Stimulated activated CD4-positive, alpha-beta T cell treated with anti-CD3 and anti-CD28 coated beads, Interleukin-12 subunit alpha, Interleukin-12 subunit beta, amount 100 ng/mL, for 48 hours (primary cell): ENCODE measurements at regions not wholly inside any gene's neighbourhood (a gene's known extent, or its start where the extent isn't known, plus 50 kb on each side); places are given as distances from the start of the nearest gene placed in this dataset.
"Not testable (repeated sequence)": the region's sequence is repeated elsewhere in the genome, so short reads cannot be mapped to it uniquely, and the experiment has no call there.

Source experiments
- DNase-seq, 3 donors: peaks; one replicate each; pipeline ENCODE4 v3.0.0-alpha.2; 2020; ENCODE audit warnings: low read depth in 2 of 3, low spot score in 1 of 3

DNA sequence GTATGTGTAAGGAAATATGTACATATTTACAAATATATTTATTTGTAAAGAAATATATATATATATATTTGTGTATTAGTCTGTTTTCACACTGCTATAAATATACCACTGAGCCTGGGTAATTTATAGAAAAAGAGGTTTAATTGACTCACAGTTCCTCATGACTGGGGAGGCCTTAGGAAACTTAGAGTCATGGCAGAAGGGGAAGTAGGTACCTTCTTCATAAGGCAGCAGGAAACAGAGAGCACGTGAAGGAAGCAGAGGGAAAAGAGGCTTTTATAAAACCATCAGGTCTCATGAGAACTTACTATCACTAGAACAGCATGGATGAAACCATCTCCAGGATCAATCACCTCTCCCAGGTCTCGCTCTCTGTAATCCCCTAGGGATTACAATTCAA is 644.5 kb upstream of the HS3ST5 start:
- no peak for DNase-seq

GRCh38 chr6:114955363-114955762 is 612.5 kb upstream of the HS3ST5 start:
- DNase-seq: no peak

DNA sequence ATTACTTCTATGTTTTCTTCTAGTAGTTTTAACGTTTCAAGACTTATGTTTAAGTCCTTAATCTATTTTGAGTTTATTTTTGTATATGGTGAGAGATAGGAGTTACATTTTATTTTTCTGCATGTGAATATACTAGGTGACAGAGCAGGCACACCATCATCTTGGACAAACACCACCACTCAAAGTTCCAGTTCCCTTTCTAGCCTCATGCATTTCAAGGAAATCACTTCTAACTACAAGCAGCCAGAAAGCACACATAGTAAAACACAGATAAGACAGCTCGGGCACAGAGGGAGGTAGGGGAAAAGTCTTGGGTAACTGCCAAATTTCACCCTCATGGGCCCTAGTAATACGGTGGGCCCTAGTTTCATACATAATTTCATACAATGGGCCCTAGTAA is 609.4 kb upstream of the HS3ST5 start:
- DNase-seq: no peak

DNA sequence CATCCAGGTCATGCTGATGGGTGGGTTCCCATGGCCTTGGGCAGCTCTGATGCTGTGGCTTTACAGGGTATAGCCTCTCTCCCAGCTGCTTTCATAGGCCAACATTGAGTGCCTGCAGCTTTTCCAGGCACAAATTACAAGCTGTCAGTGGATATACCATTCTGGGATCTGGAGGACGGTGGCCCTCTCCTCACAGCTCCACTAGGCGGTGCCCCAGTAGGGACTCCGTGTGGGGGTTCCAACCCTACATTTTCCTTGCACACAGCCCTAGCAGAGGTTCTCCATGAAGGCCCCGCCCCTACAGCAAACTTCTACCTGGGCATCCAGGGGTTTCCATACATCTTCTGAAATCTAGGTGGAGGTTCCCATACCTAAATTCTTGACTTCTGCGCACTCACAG is 602.6 kb upstream of the HS3ST5 start:
- DNase-seq: no peak

DNA sequence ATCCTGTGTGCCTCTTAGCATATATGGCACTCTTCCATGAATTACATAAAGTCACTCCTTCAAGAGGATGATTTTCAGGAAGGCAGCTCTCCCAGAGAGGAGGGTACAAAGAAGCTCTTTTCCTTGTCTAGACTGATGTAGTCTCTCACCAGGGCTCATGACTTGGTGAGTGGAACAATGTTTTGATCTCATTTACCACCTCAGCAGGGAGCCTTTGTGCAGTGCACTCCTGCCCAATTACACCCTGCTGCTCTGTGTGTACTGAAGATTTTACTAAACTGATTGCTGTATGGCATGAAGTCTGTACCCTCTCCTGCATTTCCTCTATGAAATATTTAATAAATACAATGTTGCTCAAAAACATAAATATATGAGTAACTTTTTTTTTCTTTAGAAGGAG is 598.3 kb upstream of the HS3ST5 start:
- DNase-seq: no peak

DNA sequence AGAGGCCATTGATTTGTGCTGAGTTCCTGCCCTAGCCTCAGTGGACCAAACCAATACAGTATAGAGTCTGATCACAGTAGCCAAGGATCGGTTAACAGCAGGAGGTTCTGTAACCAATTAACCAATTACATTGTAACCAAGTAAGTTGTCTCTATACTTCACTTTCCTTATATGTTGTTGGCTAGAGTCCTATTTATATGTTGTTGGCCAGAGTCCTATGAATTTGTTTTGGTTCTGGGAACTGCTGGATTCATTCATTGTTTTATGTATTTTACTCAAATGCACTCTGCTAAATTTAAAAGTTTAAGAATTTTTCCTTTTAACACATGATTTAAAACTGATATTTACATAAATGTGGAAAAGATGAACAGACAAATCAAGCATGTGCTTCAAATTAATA is 597.4 kb upstream of the HS3ST5 start:
- no peak for DNase-seq

DNA sequence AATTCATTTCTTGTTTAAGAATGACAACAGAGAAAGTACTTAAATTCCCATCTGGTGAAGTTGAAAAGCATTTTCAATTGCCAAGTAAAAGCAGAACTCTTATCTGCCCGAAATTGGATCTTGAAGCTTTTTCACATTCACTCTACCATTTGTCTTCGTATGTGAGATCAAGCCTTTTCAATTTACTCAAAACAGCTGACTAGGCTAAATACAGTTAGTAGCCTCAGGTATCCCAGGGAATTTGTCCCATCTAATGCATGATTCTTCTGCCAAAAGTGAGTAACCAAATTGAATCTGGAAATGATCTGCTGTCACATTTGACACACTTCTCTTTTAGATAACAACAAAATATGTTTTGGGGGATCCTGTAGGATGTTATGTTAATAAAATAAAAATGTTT is 596.8 kb upstream of the HS3ST5 start:
- no peak for DNase-seq

DNA sequence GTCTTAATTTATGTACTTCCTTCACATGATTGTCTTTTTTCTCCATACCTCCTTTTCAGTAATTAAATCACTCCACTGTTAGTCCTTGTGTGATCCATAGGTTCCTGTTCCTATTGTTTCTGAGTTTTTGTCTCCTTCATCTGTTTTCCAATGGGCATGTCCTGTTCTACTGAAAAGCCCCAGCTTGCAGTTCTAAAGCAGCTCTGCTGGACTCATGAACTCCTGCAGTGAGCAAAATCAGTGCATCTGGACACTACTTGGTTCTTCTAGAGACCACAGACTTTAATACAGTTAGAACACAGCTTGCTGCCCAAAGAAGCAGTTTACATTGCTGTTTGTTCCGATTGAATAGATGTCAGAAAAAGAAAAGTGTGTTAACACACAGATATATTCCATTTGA is 593.3 kb upstream of the HS3ST5 start:
- no peak for DNase-seq

GRCh38 chr6:114934079-114934478 is 591.3 kb upstream of the HS3ST5 start:
- no peak for DNase-seq

DNA sequence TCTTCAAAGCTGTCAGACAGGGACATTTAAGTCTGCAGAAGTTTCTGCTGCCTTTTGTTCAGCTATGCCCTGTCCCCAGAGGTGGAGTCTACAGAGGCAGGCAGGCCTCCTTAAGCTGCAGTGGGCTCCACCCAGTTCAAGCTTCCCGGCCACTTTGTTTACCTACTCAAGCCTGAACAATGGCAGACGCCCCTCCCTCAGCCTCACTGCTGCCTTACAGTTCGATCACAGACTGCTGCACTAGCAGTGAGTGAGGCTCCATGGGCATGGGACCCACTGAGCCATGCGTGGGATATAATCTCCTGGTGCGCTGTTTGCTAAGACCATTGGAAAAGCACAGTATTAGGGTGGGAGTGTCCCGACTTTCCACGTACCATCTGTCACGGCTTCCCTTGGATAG is 585.9 kb upstream of the HS3ST5 start:
- not testable (repeated sequence) for DNase-seq

DNA sequence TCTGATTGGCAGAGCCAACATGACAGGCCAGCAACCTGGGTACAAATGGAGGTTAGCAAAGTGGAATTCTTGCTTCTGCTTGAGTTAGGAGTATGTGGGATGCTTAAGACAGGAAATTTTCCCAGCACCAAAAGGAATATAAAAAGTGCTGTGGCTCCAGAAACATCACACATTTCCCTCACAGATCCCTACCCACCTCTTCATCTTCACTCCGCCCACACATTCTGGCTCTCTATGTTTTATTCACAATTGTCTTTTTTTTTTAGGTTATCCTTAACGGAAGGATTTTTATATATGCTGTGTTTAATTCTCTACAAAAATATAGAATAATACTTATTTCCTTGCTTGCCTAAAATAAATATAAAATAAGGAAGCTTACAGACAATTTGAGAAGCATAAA is 563.3 kb upstream of the HS3ST5 start:
- no peak for DNase-seq

GRCh38 chr6:114897536-114897935 is 554.7 kb upstream of the HS3ST5 start:
- DNase-seq: no peak

DNA sequence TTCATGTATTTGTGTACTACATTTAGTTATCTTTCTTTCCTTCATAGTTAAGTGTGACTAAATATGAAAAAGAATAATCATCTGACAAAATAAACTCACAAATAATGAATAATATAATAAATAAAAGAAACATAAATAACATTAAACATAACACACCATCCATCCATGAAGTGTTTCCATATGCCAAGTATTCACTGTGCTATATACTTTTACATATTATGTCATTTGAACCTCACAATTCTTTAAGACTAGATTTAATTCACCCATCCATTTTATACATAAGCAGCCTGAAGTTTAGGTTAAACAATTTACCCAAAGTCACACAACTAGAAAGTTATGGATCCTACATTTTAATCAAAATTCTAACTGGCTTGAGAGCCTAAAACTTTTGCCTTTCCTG is 549.4 kb upstream of the HS3ST5 start:
- DNase-seq: no peak

DNA sequence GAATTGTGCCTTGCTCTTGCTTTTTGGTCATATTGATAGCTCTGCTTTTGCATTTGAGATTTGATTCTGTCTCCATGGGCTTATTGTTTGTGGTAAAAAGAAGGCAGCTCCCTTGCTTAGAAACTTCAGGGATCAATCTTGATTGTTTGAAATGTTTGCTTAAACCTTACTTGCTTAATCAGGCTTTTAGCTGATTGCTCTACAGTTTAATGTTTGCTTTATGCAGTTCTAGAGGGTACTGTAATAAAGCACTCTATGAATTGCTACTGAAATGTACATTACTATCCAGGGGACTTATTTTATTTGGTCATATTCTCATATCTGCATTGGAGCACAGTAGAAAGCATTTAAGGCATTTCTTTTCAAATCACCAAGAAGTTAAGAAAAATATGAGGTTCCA is 545.4 kb upstream of the HS3ST5 start:
- no peak for DNase-seq

DNA sequence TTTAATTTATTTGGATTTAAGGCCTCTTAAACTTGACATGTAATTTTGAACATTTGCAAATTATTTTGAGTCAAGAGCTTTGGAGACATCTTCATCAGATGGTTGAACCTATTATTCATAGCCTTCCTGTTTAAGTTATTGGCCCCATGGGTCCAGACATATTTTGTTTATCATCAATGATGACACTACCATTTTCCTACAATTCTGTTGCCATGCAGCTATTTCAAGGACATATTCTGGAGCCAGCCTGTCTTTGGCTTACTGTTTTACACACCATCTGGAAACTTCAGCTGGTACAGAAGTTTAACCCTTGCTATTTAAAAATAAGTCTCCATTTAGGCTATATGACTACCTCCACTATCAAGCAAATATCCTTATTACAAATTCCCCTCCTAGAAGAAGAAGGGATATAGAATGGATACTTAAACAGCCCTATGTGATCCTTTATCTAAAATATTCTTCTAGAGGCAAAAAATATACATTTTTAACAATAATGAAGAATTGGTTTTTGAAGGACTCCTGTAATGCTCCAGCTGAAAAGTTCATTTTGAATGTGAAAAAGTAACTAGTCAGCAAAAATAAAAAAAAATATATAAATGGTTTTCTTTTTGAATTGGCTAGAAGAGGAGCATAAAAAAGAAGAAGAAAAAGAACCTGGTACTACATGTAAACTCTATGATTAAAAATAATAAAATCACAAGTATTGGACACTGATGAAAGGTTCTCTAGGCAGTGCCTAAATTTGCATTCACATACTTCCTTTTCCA is 544.0 kb upstream of the HS3ST5 start:
- no peak for DNase-seq

- DNase-seq: no peak
Measured at GRCh38 chr6:114879693-114880092, 536.9 kb upstream of the HS3ST5 start.

GRCh38 chr6:114878091-114878490 is 535.3 kb upstream of the HS3ST5 start:
- DNase-seq: no peak

GRCh38 chr6:114874410-114874809 is 531.6 kb upstream of the HS3ST5 start:
- DNase-seq: no peak

- DNase-seq: not testable (repeated sequence)
Measured at GRCh38 chr6:114865506-114865905, 522.7 kb upstream of the HS3ST5 start.

DNA sequence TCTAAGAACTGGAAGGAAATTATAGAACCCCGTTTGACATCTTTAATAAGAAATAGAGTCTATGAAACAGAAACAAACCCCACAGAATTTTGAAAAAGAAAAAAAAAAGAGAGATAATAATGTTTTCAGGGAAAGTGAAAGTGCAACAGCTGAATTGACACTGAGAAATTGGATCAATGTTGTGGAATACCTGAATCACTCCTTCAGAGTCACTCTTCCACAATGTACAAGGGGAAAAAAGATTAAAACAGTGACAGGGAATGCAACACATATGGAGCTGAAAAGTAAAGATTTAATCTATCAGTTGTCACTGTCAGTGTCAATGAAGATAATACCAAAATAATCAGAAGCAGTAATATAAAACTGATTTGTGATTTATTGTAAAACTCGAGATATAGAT is 520.8 kb upstream of the HS3ST5 start:
- DNase-seq: no peak

DNA sequence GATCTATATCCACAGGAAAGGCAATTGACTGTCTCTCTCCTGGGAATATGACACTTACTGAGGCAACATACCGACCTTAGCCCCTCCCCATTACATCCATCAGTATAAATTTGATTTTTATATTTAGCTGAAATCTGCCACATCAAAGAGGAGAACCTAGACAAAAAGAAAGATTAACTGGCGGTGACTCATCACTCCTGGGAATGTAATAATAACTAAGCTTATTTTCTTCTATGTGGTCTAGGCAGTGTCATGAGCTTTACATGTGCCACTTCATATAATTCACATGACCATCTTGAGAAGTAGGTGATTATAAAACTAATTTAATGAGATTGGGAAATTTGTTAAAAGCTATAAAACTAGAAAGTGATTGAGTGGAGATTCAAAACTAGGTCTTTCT is 520.0 kb upstream of the HS3ST5 start:
- DNase-seq: no peak

GRCh38 chr6:114862064-114862463 is 519.2 kb upstream of the HS3ST5 start:
- no peak for DNase-seq

GRCh38 chr6:114844359-114844758 is 501.5 kb upstream of the HS3ST5 start:
- DNase-seq: no peak

DNA sequence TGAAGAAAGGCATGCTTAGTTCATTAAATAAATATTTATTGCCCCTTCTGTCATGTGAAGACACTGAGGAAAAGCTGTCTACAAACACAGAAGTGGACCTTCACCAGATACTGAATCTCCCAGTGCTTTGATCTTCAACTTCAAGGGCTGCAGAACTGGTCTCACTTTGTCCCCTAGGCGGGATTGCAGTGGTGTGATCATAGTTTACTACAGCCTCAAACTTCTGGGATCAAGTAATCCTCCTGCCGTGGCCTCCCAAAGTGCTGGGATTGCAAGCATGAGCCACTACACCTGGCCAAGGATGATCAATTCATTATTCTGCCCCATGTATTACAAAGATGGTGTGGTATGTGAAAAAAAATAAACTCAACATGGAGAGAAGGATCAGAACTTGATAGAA is 496.2 kb upstream of the HS3ST5 start:
- no peak for DNase-seq
